Heart left ventricle (tissue), 16 donors: ENCODE measurements at regions not wholly inside any gene's neighbourhood (a gene's known extent, or its start where the extent isn't known, plus 50 kb on each side); places are given as distances from the start of the nearest gene placed in this dataset.

ENCODE experiments used
- ATAC-seq, 4 donors: fragments of 200-7000 bp; cut with Tn5 transposase; one replicate each; pipeline ENCODE4 v1.9.1; 2020 to 2022; ENCODE audit warnings: moderate library complexity in 4 of 4, mild to moderate bottlenecking in 3 of 4, moderate number of reproducible peaks in 1 of 4
- DNase-seq, 5 donors: peaks; one replicate each; pipeline ENCODE4 v3.0.0-alpha.2; 2020
- H3K27ac ChIP-seq, 12 donors: fragments of 200-600 bp; sonication (generic) in 4 of 12; one replicate each; pipeline versions ENCODE4 v1.5.0 to v1.8.0; 2016 to 2022; ENCODE audit warnings: mild to moderate bottlenecking in 2 of 12
- H3K27me3 ChIP-seq, 9 donors: fragments of 200-600 bp; sonication (generic) in 2 of 9; one replicate each; pipeline versions ENCODE4 v1.5.1 to v1.8.0; 2016 to 2022; ENCODE audit warnings: mild to moderate bottlenecking in 3 of 9
- H3K36me3 ChIP-seq, 9 donors: fragments of 200-600 bp; sonication (generic) in 2 of 9; one replicate each; pipeline versions ENCODE4 v1.5.0 to v1.8.0; 2018 to 2022; ENCODE audit warnings: mild to moderate bottlenecking in 2 of 9
- H3K4me1 ChIP-seq, 12 donors: fragments of 200-600 bp; sonication (generic) in 4 of 12; one replicate each; pipeline versions ENCODE4 v1.5.0 to v1.8.0; 2016 to 2022; ENCODE audit warnings: mild to moderate bottlenecking in 3 of 12
- H3K4me3 ChIP-seq, 12 donors: fragments of 200-600 bp; sonication (generic) in 4 of 12; one replicate each; pipeline versions ENCODE4 v1.5.0 to v1.8.0; 2017 to 2022; ENCODE audit warnings: mild to moderate bottlenecking in 9 of 12, moderate library complexity in 4 of 12
- H3K9me3 ChIP-seq, 12 donors: fragments of 200-600 bp; sonication (generic) in 4 of 12; one replicate each; pipeline versions ENCODE4 v1.5.0 to v1.8.0; 2016 to 2022; ENCODE audit warnings: mild to moderate bottlenecking in 1 of 12
- CTCF ChIP-seq, 12 donors: fragments of 200-600 bp; sonication (generic) in 4 of 12; IDR thresholded peaks; one replicate each; pipeline versions ENCODE4 v1.5.0 to v1.8.0; 2018 to 2022; ENCODE audit warnings: antibody characterized with exemption in 12 of 12, mild to moderate bottlenecking in 5 of 12
- POLR2A ChIP-seq, 2 donors: fragments of 450-650 bp; IDR thresholded peaks; one replicate each; pipeline ENCODE4 v1.6.1; 2017; ENCODE audit warnings: antibody characterized with exemption in 2 of 2, mild to moderate bottlenecking in 2 of 2, moderate library complexity in 2 of 2
- WGBS, 4 donors: extraction: QIAGEN DNeasy Blood & Tissue Kit in 2 of 4; methylation state at CpG; one replicate each; pipeline versions ENCODE4 v1.1.5 to v1.1.7; 2013 to 2018; 5-methylcytosine and 5-hydroxymethylcytosine counted together
- intact Hi-C, 10 donors: fragments of 100-400 bp; cut with DNase I; formaldehyde crosslinking; loops; one replicate each; pipeline versions ENCODE4 v1.11.1 to v1.14.2; 2022
- donor health status: ischemic (EF 13 %, LVEDD 7.1; RV severe dilation, severe dysfunction).
- donor health status: healthy with polysubstance abuse.
- donor health status: DM: no; HTN: yes; CAD: no.
- donor health status: DM: no; HTN: no; CAD: no.
- donor health status: ischemic (EF 25% LVEDD 6.9; RV normal size, moderate dysfunction).
- donor health status: ischemic (EF 25% LVEDD 5.7; RV mildly dilated, moderate dysfunction).
- donor health status: healthy.
- donor health status: DM: yes; HTN: yes; CAD: no.
- donor health status: ischemic (EF 35%, LVEDD 5.7; RV mildly dilated, moderate dysfunction).
- donor health status: nonischemic (EF 11% LVEDD 7.7; RV severe dilation, severe dysfunction).
- donor health status: DM: yes; HTN: yes; CAD: no.
- donor health status: PGD.
- donor health status: ischemic (EF 29% LVEDD 5.4; RV normal size, mild dysfunction).
- donor health status: nonischemic (EF 23%, LVEDD 6.1; RV moderate dilation, normal function).

- Histone ChIP-seq H3K4me3 (no peak overlapping the region), H3K36me3 (no peaks in the 10 kb centered on the region), H3K27ac (no peak overlapping the region), H3K27me3 (peaks cover 0 to 3% (median 0%) of the 10 kb centered on the region in 9 donors), H3K9me3 (no peaks in the 10 kb centered on the region), H3K4me1 (peaks cover 0 to 6% (median 0%) of the 10 kb centered on the region in 12 donors)
- ATAC-seq (peak in 1 of 4 donors; percentile 52), DNase-seq (no peak)
- WGBS, 4 donors = 9 to 18% (median 10%) methylated on average over 4 of the region's 4 CpGs
- intact Hi-C loops = loop anchor here in 1 of 10 donors (5.0 kb wide), 1 partner anchor 41 kb away; no protein-coding TSS in a partner anchor
- TF ChIP-seq CTCF (IDR thresholded peaks at IDR 0.05) = peak; percentile 51 to 77 (median 69)
- no peak for TF ChIP-seq POLR2A (IDR thresholded peaks at IDR 0.05)
These were observed 57.4 kb upstream of the MTF2 start for GRCh38 chr1:93021539-93022134.

- WGBS, 4 donors = 85 to 100% (median 93%) methylated on average over 1 of the region's 1 CpG
- H3K9me3 ChIP-seq = no peaks in the 10 kb centered on the region
- no peak for DNase-seq
- H3K27ac ChIP-seq = no peak overlapping the region
- no peak for ATAC-seq
- no peak overlapping the region for H3K4me3 ChIP-seq
- no peaks in the 10 kb centered on the region for H3K36me3 ChIP-seq
- no peak for TF ChIP-seq POLR2A (IDR thresholded peaks at IDR 0.05)
- no peak for TF ChIP-seq CTCF (IDR thresholded peaks at IDR 0.05)
- H3K27me3 ChIP-seq = peaks cover 0 to 3% (median 0%) of the 10 kb centered on the region in 9 donors
- intact Hi-C loops = loop anchor here in 1 of 10 donors (5.0 kb wide), 1 partner anchor 40 kb away; no protein-coding TSS in a partner anchor
- peaks cover 0 to 6% (median 0%) of the 10 kb centered on the region in 12 donors for H3K4me1 ChIP-seq
These were observed 56.5 kb upstream of the MTF2 start for GRCh38 chr1:93022580-93022979.

- Histone ChIP-seq H3K4me3 (no peak overlapping the region), H3K36me3 (no peaks in the 10 kb centered on the region), H3K27ac (no peak overlapping the region), H3K4me1 (peaks cover 0 to 6% (median 0%) of the 10 kb centered on the region in 12 donors), H3K9me3 (no peaks in the 10 kb centered on the region), H3K27me3 (peaks cover 0 to 3% (median 0%) of the 10 kb centered on the region in 9 donors)
- intact Hi-C loops = loop anchor here in 1 of 10 donors (5.0 kb wide), 1 partner anchor 39 kb away; no protein-coding TSS in a partner anchor
- ATAC-seq (no peak), DNase-seq (no peak)
- TF ChIP-seq CTCF (IDR thresholded peaks at IDR 0.05) = no peak
- TF ChIP-seq POLR2A (IDR thresholded peaks at IDR 0.05) = no peak
- 42 to 53% (median 47%) methylated on average over 3 of the region's 3 CpGs for WGBS, 4 donors
These were observed 55.8 kb upstream of the MTF2 start for GRCh38 chr1:93023281-93023680.

- Histone ChIP-seq H3K36me3 (no peaks in the 10 kb centered on the region), H3K4me1 (peaks cover 0 to 6% (median 0%) of the 10 kb centered on the region in 12 donors), H3K27me3 (peaks cover 0 to 5% (median 0%) of the 10 kb centered on the region in 9 donors), H3K4me3 (no peak overlapping the region), H3K9me3 (no peaks in the 10 kb centered on the region), H3K27ac (no peak overlapping the region)
- 47 to 61% (median 53%) methylated on average over 3 of the region's 3 CpGs for WGBS, 4 donors
- ATAC-seq (no peak), DNase-seq (no peak)
- intact Hi-C loops = no loop called here
- no peak for TF ChIP-seq POLR2A (IDR thresholded peaks at IDR 0.05)
- TF ChIP-seq CTCF (IDR thresholded peaks at IDR 0.05) = no peak
These were observed 53.5 kb upstream of the MTF2 start for GRCh38 chr1:93025572-93025971.
